ENCODE measurements at regions not wholly inside any gene's neighbourhood (a gene's known extent, or its start where the extent isn't known, plus 50 kb on each side); places are given as distances from the start of the nearest gene placed in this dataset.

GRCh38 chr5:152882621-152883020 lies 477.5 kb upstream of the NMUR2 start:
- DNase-seq (ENCODE audit: low spot score): no peak

DNA sequence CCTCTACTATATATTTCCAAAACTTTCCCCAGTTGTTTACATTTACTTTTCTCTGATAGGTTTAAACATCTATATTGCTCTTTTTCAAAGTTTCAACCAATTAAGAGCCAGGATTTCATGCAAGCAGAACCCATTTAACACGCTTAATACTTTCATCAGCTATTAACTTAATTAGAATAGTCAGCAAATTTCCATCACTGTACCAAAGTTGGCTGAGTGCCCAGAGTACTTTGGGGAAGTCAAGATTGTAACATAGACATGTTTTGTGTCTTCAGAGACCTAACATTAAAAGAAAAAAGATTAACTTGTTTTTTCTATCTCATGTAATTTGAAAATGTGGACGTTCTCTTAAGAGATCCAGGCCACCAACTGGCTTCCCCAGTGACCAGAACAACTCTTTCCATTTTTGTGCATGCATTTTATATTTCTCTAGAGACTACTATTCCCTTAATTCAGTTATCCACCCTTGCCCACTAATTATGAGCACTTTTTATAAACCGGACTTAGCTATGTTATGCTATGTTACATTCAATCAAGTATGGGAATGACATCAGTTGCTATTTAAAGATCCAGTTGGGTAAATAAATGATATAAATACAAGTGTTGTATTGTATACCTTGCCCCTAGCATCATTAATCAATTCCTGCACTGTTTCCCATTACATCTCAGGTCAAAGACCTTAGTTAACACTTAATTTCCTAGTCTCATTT lies 478.1 kb upstream of the NMUR2 start:
- no peak for DNase-seq (ENCODE audit: low spot score)

- DNase-seq (ENCODE audit: low spot score): no peak
Observed at GRCh38 chr5:152884006-152884405, 478.9 kb upstream of the NMUR2 start.

DNA sequence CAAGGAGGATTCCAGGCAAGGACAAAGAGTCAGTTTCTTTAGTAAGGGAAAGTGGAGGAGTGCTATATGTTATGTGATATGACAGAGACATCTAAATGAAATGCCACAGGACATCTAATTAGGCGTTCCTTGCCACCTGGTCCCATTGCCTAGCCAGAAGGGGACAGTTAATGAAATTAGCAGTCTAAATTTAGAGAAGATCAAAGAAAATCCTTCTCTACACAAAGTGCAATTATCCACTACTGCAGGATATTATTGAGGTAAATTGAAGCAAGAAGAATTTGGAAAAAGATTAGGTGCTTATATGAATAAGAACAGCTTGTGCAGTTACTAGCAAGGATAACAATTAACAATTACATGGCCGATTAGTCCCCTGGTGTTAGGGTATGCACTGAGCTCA lies 495.3 kb upstream of the NMUR2 start:
- DNase-seq (ENCODE audit: low spot score): no peak

DNA sequence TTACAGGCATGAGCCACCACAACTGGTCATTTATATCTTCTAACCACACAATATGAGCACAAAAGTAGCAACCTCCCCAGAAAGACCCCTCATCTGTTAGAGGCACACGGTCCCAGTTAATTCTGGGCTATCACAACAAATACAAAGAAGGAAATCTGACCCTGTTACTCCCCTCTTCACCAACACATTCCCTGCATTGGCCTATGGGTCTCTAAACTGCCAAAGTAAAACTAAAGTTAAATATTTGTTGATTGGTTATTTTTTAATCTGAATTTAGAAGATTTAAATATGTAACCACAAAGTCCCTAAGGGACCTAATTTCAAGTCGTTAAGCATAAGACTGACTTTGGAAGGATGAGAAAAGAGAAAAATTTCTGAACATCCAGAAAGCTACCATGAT lies 496.7 kb upstream of the NMUR2 start:
- no peak for DNase-seq (ENCODE audit: low spot score)

GRCh38 chr5:152905286-152905685 lies 500.2 kb upstream of the NMUR2 start:
- no peak for DNase-seq (ENCODE audit: low spot score)

DNA sequence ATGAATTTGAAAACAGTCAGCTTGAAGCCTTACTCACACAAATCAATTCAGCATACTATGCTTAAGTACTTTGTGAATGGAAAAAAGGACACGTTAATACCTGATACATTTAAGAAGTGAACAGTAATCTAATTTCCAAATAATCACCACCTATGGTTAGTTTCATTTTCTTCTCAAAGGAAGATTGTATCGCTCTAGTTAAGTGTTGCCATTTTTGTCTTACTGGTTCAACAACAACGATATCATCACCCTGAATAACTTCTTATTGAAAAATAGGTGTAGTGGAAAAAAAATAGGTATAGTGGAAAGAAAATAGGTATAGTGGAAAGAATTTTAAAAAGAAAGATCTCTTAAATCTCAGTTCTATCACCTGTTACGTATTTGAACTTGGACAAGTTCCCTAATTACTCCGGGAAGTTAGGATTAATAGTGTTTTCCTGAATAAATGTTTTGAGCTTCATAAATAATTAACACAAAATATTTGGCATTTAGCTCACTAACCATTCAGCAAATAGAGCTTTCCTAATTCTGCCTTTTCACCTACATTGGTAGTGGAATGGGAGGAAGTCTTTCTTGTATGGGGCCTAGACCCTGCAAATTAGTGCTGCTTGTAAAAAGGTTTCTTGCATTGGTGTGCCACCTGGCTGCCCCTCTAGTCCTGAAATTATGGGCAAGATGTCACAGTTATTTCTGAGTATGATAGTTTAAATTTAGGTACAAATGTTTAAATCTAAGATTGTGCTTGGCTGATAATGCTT lies 502.6 kb upstream of the NMUR2 start:
- DNase-seq (ENCODE audit: low spot score): no peak

DNA sequence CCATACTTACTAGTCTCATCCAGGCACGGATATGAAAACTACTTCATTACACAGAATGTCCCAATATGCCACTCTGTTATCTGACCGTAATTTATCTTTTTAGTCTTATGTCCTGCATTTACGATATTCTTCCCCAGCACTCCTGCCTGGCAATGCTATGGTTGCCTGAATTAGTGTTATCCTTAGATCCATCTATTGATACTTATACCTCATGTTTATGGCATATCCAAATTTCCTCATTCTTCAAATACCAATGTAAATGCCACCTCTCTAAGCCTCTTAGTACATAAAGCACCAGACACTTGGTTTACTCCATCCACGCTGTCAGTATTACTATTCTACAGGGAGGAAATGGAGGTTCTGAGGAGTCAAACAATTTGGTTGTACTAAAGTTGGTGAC lies 507.8 kb upstream of the NMUR2 start:
- DNase-seq (ENCODE audit: low spot score): no peak

GRCh38 chr5:152932621-152933020 lies 527.5 kb upstream of the NMUR2 start:
- no peak for DNase-seq (ENCODE audit: low spot score)

- no peak for DNase-seq (ENCODE audit: low spot score)
Observed at GRCh38 chr5:152933056-152933455, 528.0 kb upstream of the NMUR2 start.

GRCh38 chr5:152938630-152939029 lies 533.6 kb upstream of the NMUR2 start:
- no peak for DNase-seq (ENCODE audit: low spot score)

- no peak for DNase-seq (ENCODE audit: low spot score)
Observed at GRCh38 chr5:152942633-152943336, 537.7 kb upstream of the NMUR2 start.

- no peak for DNase-seq (ENCODE audit: low spot score)
Observed at GRCh38 chr5:152953788-152954483, 536.5 kb upstream of the GRIA1 start.

GRCh38 chr5:152956943-152957613 lies 533.4 kb upstream of the GRIA1 start:
- DNase-seq (ENCODE audit: low spot score): no peak

DNA sequence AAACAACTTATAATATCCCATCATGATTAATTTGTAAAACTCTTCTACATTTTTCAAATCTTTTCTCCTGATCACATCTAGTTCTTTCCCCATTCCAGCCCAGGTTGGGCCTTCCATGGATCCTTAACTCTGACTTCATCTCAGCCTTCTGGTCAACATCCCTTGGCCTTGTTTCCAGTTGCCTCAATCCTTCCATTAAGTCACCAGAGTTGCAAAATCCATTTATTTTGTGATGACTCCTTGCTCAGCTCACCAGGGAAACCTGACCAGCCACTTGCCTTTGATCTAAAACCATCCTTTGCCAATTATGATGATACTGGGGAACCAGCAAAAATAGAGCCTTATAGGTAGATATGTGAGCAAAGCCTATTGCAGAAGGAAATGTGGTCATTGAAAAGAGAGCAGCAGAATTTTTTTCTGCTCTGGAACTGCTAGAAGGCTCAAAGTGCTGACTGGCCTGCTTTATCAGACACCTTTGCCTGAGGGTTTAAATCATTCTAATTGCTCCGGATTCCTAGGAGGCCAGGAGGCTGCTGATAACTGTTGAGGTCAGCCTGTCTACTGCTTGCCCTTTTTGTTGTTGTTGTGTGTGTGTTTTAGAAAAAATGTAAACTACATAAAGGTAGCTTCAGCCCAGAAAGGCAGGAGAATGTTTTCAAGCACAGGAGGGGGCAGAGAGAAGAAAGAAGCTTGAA lies 512.2 kb upstream of the GRIA1 start:
- DNase-seq (ENCODE audit: low spot score): no peak

DNA sequence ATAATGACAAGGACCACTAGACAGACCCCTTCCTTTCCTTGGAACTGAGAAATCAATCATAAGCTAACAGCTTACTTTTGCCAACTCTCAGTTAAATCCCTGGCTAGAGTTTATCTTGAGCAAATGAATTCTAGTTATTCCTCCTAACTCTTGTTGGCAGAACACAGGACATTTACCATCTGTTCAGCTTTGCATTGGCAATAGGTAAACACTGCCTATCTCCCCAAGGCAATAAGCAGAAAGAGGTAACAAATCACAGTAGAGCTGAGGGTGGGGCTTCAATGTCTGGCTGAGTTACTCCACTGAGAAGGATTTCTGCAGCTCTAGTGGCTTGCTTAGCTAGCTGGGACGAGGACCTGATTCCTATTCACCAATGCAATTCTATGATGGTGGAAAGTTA lies 503.3 kb upstream of the GRIA1 start:
- DNase-seq (ENCODE audit: low spot score): no peak

- peak; percentile 51 for DNase-seq (ENCODE audit: low spot score)
Observed at GRCh38 chr5:152990217-152990616, 500.3 kb upstream of the GRIA1 start.

GRCh38 chr5:152990649-152991048 lies 499.8 kb upstream of the GRIA1 start:
- DNase-seq (ENCODE audit: low spot score): peak; percentile 7

- no peak for DNase-seq (ENCODE audit: low spot score)
Observed at GRCh38 chr5:152994033-152994680, 496.3 kb upstream of the GRIA1 start.

DNA sequence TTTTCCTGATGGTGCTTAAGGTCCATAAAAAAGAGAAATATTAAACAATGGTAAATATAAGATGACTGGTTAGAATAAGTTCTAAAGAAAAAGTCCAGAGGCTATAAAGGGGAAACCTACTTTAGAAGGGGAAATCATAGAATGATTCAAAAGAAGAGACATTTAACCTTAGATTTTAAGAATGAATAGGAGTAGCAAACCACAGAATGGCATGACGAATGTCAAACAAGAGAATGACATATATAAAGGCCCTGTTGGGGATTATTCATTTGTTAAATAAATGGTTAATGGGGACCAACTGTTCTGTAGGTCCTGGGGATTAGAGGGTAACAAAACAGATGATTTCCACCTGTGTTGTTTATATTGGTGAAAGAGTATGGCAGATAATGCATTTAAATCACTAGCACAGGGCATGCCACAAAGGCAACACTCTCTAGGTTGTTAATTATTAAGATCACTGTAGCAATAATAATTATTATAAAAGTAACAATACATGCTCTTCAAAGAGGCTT lies 495.2 kb upstream of the GRIA1 start:
- no peak for DNase-seq (ENCODE audit: low spot score)

GRCh38 chr5:153005711-153006110 lies 484.8 kb upstream of the GRIA1 start:
- DNase-seq (ENCODE audit: low spot score): no peak

Data from putamen (tissue), 1 donor.